WTC11 (cell line): ENCODE measurements at regions not wholly inside any gene's neighbourhood (a gene's known extent, or its start where the extent isn't known, plus 50 kb on each side); places are given as distances from the start of the nearest gene placed in this dataset.
"Not testable (repeated sequence)": the region's sequence is repeated elsewhere in the genome, so short reads cannot be mapped to it uniquely, and the experiment has no call there.

Experiments used
- ATAC-seq: fragments of 200-7000 bp; cut with Tn5 transposase; 2 replicates; pipeline ENCODE4 v1.10.0; 2021; ENCODE audit warnings: mild to moderate bottlenecking, moderate library complexity
- CTCF ChIA-PET: fragments of 300-600 bp; sonication (Branson Sonifier 250); formaldehyde crosslinking; loops from one replicate; lab custom pipeline; 2021; ENCODE audit warnings: antibody characterized with exemption; lab: Charles Lee
- POLR2A ChIA-PET: fragments of 350-600 bp; sonication (Branson Sonifier 250); formaldehyde crosslinking; loops from one replicate; lab custom pipeline; 2021; ENCODE audit warnings: antibody characterized with exemption; lab: Charles Lee
- DNase-seq: peaks from one replicate; pipeline ENCODE4 v3.0.0; 2021; ENCODE audit warnings: low spot score
- H3K27ac Mint-ChIP-seq: 2 replicates; pipeline ENCODE4 v1.8.0; 2021; ENCODE audit warnings: mixed read lengths
- H3K27me3 Mint-ChIP-seq: 2 replicates; pipeline ENCODE4 v1.8.0; 2021; ENCODE audit warnings: low read depth, mild to moderate bottlenecking, moderate library complexity, mixed read lengths
- H3K36me3 Mint-ChIP-seq: 2 replicates; pipeline ENCODE4 v1.8.0; 2021; ENCODE audit warnings: mixed read lengths
- H3K4me1 Mint-ChIP-seq: 2 replicates; pipeline ENCODE4 v1.8.0; 2022; ENCODE audit warnings: mixed read lengths
- H3K4me3 Mint-ChIP-seq: 2 replicates; pipeline ENCODE4 v1.8.0; 2021; ENCODE audit warnings: mild to moderate bottlenecking, moderate library complexity, mixed read lengths
- H3K9me3 Mint-ChIP-seq: 2 replicates; pipeline ENCODE4 v1.8.0; 2021; ENCODE audit warnings: mixed read lengths
- ATF1 ChIP-seq: sonication (generic); formaldehyde crosslinking; IDR thresholded peaks from 2 replicates; pipeline ENCODE4 v1.8.1; 2023; ENCODE audit warnings: mild to moderate bottlenecking, moderate library complexity, missing genetic modification reagents
- CREB1 ChIP-seq: sonication (generic); formaldehyde crosslinking; IDR thresholded peaks from 2 replicates; pipeline ENCODE4 v1.8.0; 2023; ENCODE audit warnings: mild to moderate bottlenecking, missing genetic modification reagents
- GABPB1 ChIP-seq: sonication (generic); formaldehyde crosslinking; IDR thresholded peaks from 2 replicates; pipeline ENCODE4 v1.8.1; 2023; ENCODE audit warnings: mild to moderate bottlenecking, missing genetic modification reagents
- JUN ChIP-seq: sonication (generic); formaldehyde crosslinking; IDR thresholded peaks from 2 replicates; pipeline ENCODE4 v1.8.0; 2023; ENCODE audit warnings: mild to moderate bottlenecking, missing genetic modification reagents
- MAX ChIP-seq: sonication (generic); formaldehyde crosslinking; IDR thresholded peaks from 2 replicates; pipeline ENCODE4 v1.8.0; 2022; ENCODE audit warnings: mild to moderate bottlenecking, missing genetic modification reagents
- MXD4 ChIP-seq: fragments of 250-450 bp; sonication (Bioruptor Pico); IDR thresholded peaks from 2 replicates; pipeline ENCODE4 v1.8.0; 2021; ENCODE audit warnings: mild to moderate bottlenecking, moderate library complexity, borderline replicate concordance
- NFE2L1 ChIP-seq: sonication (generic); formaldehyde crosslinking; IDR thresholded peaks from 2 replicates; pipeline ENCODE4 v1.8.1; 2023; ENCODE audit warnings: missing genetic modification reagents
- PRDM15 ChIP-seq: sonication (generic); formaldehyde crosslinking; IDR thresholded peaks from 2 replicates; pipeline ENCODE4 v1.8.0; 2022; ENCODE audit warnings: missing genetic modification reagents
- TCF7 ChIP-seq: sonication (generic); formaldehyde crosslinking; IDR thresholded peaks from 2 replicates; pipeline ENCODE4 v1.8.0; 2022; ENCODE audit warnings: mild to moderate bottlenecking, low read depth, missing genetic modification reagents, moderate library complexity
- TP53 ChIP-seq: sonication (generic); formaldehyde crosslinking; IDR thresholded peaks from 2 replicates; pipeline ENCODE4 v1.8.1; 2023; ENCODE audit warnings: mild to moderate bottlenecking, missing genetic modification reagents
- ZNF416 ChIP-seq: fragments of 250-450 bp; sonication (Bioruptor Pico); IDR thresholded peaks from 2 replicates; pipeline ENCODE4 v1.9.0; 2021; ENCODE audit warnings: mild to moderate bottlenecking, inconsistent platforms
- ZNF532 ChIP-seq: fragments of 250-450 bp; sonication (Bioruptor Pico); IDR thresholded peaks from 2 replicates; pipeline ENCODE4 v1.9.0; 2021; ENCODE audit warnings: mild to moderate bottlenecking, borderline replicate concordance
- ZSCAN18 ChIP-seq: fragments of 250-450 bp; sonication (Bioruptor Pico); IDR thresholded peaks from 2 replicates; pipeline ENCODE4 v2.1.2; 2022; ENCODE audit warnings: mild to moderate bottlenecking, moderate library complexity
- TF ChIP-seq, protein P1 (sequence below): sonication (generic); formaldehyde crosslinking; IDR thresholded peaks from 2 replicates; pipeline ENCODE4 v1.8.0; 2023; ENCODE audit warnings: mild to moderate bottlenecking, missing genetic modification reagents

DNA sequence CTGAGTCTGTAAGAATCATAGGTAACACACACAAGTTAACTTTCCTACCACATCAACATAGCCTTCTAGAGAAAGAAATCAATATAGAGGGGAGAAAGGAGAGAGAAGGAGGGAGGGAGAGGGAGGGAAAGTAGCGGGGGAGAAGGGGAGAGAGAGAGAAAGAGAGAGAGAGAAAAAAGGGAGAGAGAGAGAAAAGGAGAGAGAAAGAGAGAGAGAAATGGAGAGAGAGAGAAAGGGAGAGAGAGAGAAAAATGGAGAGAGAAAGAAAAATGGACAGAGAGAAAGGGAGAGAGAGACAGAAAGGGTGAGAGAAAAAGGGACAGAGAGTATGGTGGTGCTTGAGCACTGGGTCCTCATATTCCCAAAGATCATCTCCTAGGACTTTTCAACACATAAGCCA is 591.7 kb downstream of the ZEB2 start (continued):
- TF ChIP-seq PRDM15 (CRISPR knock-in tag) (no peak), MAX (CRISPR knock-in tag) (no peak), JUN (CRISPR knock-in tag) (no peak), ATF1 (no peak), TP53 (no peak), CREB1 (CRISPR knock-in tag) (no peak), NFE2L1 (CRISPR knock-in tag) (no peak)
- TF ChIP-seq, protein P1, sequence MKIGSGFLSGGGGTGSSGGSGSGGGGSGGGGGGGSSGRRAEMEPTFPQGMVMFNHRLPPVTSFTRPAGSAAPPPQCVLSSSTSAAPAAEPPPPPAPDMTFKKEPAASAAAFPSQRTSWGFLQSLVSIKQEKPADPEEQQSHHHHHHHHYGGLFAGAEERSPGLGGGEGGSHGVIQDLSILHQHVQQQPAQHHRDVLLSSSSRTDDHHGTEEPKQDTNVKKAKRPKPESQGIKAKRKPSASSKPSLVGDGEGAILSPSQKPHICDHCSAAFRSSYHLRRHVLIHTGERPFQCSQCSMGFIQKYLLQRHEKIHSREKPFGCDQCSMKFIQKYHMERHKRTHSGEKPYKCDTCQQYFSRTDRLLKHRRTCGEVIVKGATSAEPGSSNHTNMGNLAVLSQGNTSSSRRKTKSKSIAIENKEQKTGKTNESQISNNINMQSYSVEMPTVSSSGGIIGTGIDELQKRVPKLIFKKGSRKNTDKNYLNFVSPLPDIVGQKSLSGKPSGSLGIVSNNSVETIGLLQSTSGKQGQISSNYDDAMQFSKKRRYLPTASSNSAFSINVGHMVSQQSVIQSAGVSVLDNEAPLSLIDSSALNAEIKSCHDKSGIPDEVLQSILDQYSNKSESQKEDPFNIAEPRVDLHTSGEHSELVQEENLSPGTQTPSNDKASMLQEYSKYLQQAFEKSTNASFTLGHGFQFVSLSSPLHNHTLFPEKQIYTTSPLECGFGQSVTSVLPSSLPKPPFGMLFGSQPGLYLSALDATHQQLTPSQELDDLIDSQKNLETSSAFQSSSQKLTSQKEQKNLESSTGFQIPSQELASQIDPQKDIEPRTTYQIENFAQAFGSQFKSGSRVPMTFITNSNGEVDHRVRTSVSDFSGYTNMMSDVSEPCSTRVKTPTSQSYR: no peak

- POLR2A ChIA-PET: interaction anchor here (0.6 kb wide), 1 partner anchor 116 kb away, joined by 3 read pairs; no protein-coding TSS in a partner anchor
- no peak overlapping the region for H3K4me3 Mint-ChIP-seq
- H3K27ac Mint-ChIP-seq: no peak overlapping the region
- TF ChIP-seq ZNF416 (CRISPR knock-in tag) (no peak), NFE2L1 (CRISPR knock-in tag) (no peak), MXD4 (CRISPR knock-in tag) (no peak), GABPB1 (CRISPR knock-in tag) (no peak)
- H3K4me1 Mint-ChIP-seq: no peaks in the 10 kb centered on the region; the same call in 1 of the 2 replicates
- peaks cover 4% of the 10 kb centered on the region for H3K36me3 Mint-ChIP-seq
- H3K27me3 Mint-ChIP-seq: peaks cover 5% of the 10 kb centered on the region; the same call in 1 of the 2 replicates
- ATAC-seq: no peak
- peaks cover 22% of the 10 kb centered on the region for H3K9me3 Mint-ChIP-seq
- CTCF ChIA-PET: no interaction called here
- DNase-seq: no peak
Measured at GRCh38 chr2:143926736-143927135, 593.2 kb downstream of the ZEB2 start.

GRCh38 chr2:143922261-143922830 is 597.6 kb downstream of the ZEB2 start:
- H3K27ac Mint-ChIP-seq, CTCF ChIA-PET: not testable (repeated sequence)

DNA sequence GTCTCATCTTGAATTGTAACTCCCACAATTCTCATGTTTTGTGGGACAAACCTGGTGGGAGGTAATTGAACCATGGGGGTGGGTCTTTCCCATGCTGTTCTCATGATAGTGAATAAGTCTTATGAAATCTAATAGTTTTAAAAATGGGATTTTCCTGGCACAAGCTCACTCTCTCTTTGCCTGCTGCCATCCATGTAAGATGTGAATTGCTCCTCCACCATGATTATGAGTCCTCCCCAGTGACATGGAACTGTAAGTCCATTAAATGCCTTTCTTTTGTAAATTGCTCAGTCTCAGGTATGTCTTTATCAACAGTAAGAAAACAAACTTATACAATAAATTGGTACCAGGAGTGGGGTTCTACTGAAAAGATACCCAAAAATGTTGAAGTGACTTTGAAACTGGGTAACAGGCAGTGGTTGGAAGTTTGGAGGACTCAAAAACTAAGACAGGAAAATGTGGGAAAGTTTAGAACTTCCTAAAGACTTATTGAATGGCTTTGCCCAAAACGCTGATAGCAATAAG is 601.4 kb downstream of the ZEB2 start:
- peaks cover 44% of the 10 kb centered on the region for H3K36me3 Mint-ChIP-seq
- no peaks in the 10 kb centered on the region for H3K4me1 Mint-ChIP-seq
- H3K4me3 Mint-ChIP-seq: no peak overlapping the region
- TF ChIP-seq ZNF532 (CRISPR knock-in tag) (no peak), ZSCAN18 (no peak), TCF7 (CRISPR knock-in tag) (no peak)
- DNase-seq (no peak), ATAC-seq (no peak)
- peaks cover 8% of the 10 kb centered on the region; the same call in 1 of the 2 replicates for H3K27me3 Mint-ChIP-seq
- POLR2A ChIA-PET: no interaction called here
- H3K27ac Mint-ChIP-seq: no peak overlapping the region
- CTCF ChIA-PET: no interaction called here
- peaks cover 59% of the 10 kb centered on the region for H3K9me3 Mint-ChIP-seq

More at GRCh38 chr2:143922261-143922830, 597.6 kb downstream of the ZEB2 start:
- H3K4me3 Mint-ChIP-seq, DNase-seq, POLR2A ChIA-PET, H3K27me3 Mint-ChIP-seq, H3K4me1 Mint-ChIP-seq, ATAC-seq: not testable (repeated sequence)
- Mint-ChIP-seq H3K36me3 (peaks cover 38% of the 10 kb centered on the region), H3K9me3 (peaks cover 50% of the 10 kb centered on the region)
